HCT116 (cell line): ENCODE measurements at regions not wholly inside any gene's neighbourhood (a gene's known extent, or its start where the extent isn't known, plus 50 kb on each side); places are given as distances from the start of the nearest gene placed in this dataset.

Experiments used
- ATAC-seq: fragments of 200-7000 bp; cut with Tn5 transposase; 2 replicates; pipeline ENCODE4 v1.9.1; 2020; ENCODE audit warnings: mild to moderate bottlenecking, moderate library complexity
- BruUV-seq: library from RNA; stranded (reverse); fragments of 400-500 nt; replicated peaks from 2 replicates; lab custom pipeline; 2021; lab: Mats Ljungman, UMichigan
- CTCF ChIA-PET: fragments of 300-600 bp; sonication (Branson Sonifier 250); formaldehyde crosslinking; loops from one replicate; lab custom pipeline; 2021; ENCODE audit warnings: antibody characterized with exemption; lab: Charles Lee
- POLR2A ChIA-PET: fragments of 300-600, 350-600 bp; sonication (Branson Sonifier 250); formaldehyde crosslinking; loops from one replicate; lab custom pipeline; 2021; ENCODE audit warnings: antibody characterized with exemption; lab: Charles Lee
- RAD21 ChIA-PET, 2 experiments: fragments of 300-600 bp; sonication (Branson Sonifier 250); formaldehyde crosslinking; loops; one replicate each; lab custom pipeline; 2023; ENCODE audit warnings: low total read pairs in 2 of 2; ENCODE audit not compliant: uncharacterized antibody in 2 of 2, unreplicated experiment in 2 of 2, low non-redundant PET in 1 of 2; lab: Charles Lee
- DNase-seq: peaks from one replicate; pipeline ENCODE4 v3.0.0-alpha.2; 2010; ENCODE audit warnings: low read depth, low spot score
- H2AFZ ChIP-seq: fragments of 200-600 bp; shearing (Covaris generic), sonication (generic); 2 replicates; pipeline ENCODE4 v1.6.1; 2017; ENCODE audit warnings: low read depth, mixed run types, mixed read lengths, antibody characterized with exemption, low read length; ENCODE audit not compliant: poor library complexity, severe bottlenecking
- H3K27ac ChIP-seq: 2 replicates; pipeline ENCODE4 v1.5.1; 2012; ENCODE audit warnings: low read depth, low read length
- H3K27me3 ChIP-seq: fragments of 200-600 bp; sonication (generic); 2 replicates; pipeline ENCODE4 v1.6.1; 2016; ENCODE audit warnings: mixed run types, low read length, mixed read lengths; ENCODE audit not compliant: insufficient read depth
- H3K36me3 ChIP-seq, 2 experiments: fragments of 200-500 bp in 1 of 2; fragments of 200-600 bp in 1 of 2; sonication (Bioruptor generic) in 1 of 2; sonication (generic) in 1 of 2; 2 replicates each; pipeline versions ENCODE4 v1.5.1 to v1.6.1; 2014 to 2016; ENCODE audit warnings: low read length in 2 of 2, inconsistent platforms in 1 of 2, mixed read lengths in 1 of 2, mixed run types in 1 of 2; ENCODE audit not compliant: insufficient read depth in 2 of 2, control insufficient read depth in 1 of 2
- H3K4me1 ChIP-seq, 2 experiments: fragments of 200-600 bp in 1 of 2; sonication (generic) in 1 of 2; 2 replicates each; pipeline versions ENCODE4 v1.5.1 to v1.6.1; 2012 to 2017; ENCODE audit warnings: low read length in 2 of 2, inconsistent platforms in 1 of 2, mild to moderate bottlenecking in 1 of 2, mixed read lengths in 1 of 2, mixed run types in 1 of 2, moderate library complexity in 1 of 2; ENCODE audit not compliant: insufficient read depth in 2 of 2, control insufficient read depth in 1 of 2
- H3K4me2 ChIP-seq: fragments of 200-600 bp; sonication (generic); 2 replicates; pipeline ENCODE4 v1.6.1; 2017; ENCODE audit warnings: mixed run types, low read length, mixed read lengths
- H3K4me3 ChIP-seq, 2 experiments: fragments of 200-600 bp in 1 of 2; sonication (generic) in 1 of 2; replicated peaks in 1 of 2; 2 replicates each; pipeline ENCODE4 v1.5.1; 2011 to 2016; ENCODE audit warnings: low read length in 2 of 2, control low read depth in 1 of 2, low read depth in 1 of 2, mild to moderate bottlenecking in 1 of 2, mixed read lengths in 1 of 2, mixed run types in 1 of 2
- H3K79me2 ChIP-seq: fragments of 200-600 bp; sonication (generic); 2 replicates; pipeline ENCODE4 v1.6.1; 2017; ENCODE audit warnings: mild to moderate bottlenecking, mixed run types, low read length, moderate library complexity, mixed read lengths; ENCODE audit not compliant: insufficient read depth
- H3K9ac ChIP-seq: fragments of 200-600 bp; sonication (generic); 2 replicates; pipeline ENCODE4 v1.6.1; 2016; ENCODE audit warnings: low read length, mixed read lengths
- H3K9me2 ChIP-seq: fragments of 200-600 bp; sonication (generic), shearing (Covaris generic); 2 replicates; pipeline ENCODE4 v1.6.1; 2017; ENCODE audit warnings: mixed run types, mild to moderate bottlenecking, moderate library complexity; ENCODE audit not compliant: insufficient read depth
- H3K9me3 ChIP-seq, 2 experiments: fragments of 200-500 bp in 1 of 2; fragments of 200-600 bp in 1 of 2; sonication (Bioruptor generic) in 1 of 2; sonication (generic) in 1 of 2; 2 replicates each; pipeline ENCODE4 v1.6.1; 2014 to 2017; ENCODE audit warnings: low read length in 2 of 2, mixed read lengths in 2 of 2, inconsistent platforms in 1 of 2, low read depth in 1 of 2, mild to moderate bottlenecking in 1 of 2, mixed run types in 1 of 2, moderate library complexity in 1 of 2; ENCODE audit not compliant: control insufficient read depth in 1 of 2, insufficient read depth in 1 of 2
- H4K20me1 ChIP-seq: fragments of 200-600 bp; sonication (generic), shearing (Covaris generic); 2 replicates; pipeline ENCODE4 v1.6.1; 2017; ENCODE audit warnings: mixed run types, mild to moderate bottlenecking, moderate library complexity; ENCODE audit not compliant: insufficient read depth
- ATF3 ChIP-seq: IDR thresholded peaks from 2 replicates; pipeline ENCODE4 v1.6.1; 2012
- CBX3 ChIP-seq: IDR thresholded peaks from 2 replicates; pipeline ENCODE4 v1.6.1; 2012; ENCODE audit warnings: low read depth
- CEBPB ChIP-seq: IDR thresholded peaks from 2 replicates; pipeline ENCODE4 v1.6.1; 2012; ENCODE audit warnings: low read depth
- CTCF ChIP-seq, 3 experiments: fragments of 200-600 bp in 1 of 3; sonication (generic) in 1 of 3; IDR thresholded peaks in 2 of 3; conservative IDR thresholded peaks in 1 of 3; 2 replicates each; pipeline ENCODE4 v1.5.1; 2012 to 2017; ENCODE audit warnings: low read depth in 2 of 3, low read length in 2 of 3, antibody characterized with exemption in 1 of 3, borderline replicate concordance in 1 of 3, control low read depth in 1 of 3, mild to moderate bottlenecking in 1 of 3, mixed read lengths in 1 of 3, mixed run types in 1 of 3, moderate library complexity in 1 of 3; ENCODE audit not compliant: insufficient read depth in 1 of 3
- EGR1 ChIP-seq: IDR thresholded peaks from 2 replicates; pipeline ENCODE4 v1.6.1; 2012; ENCODE audit warnings: low read depth
- EZH2 ChIP-seq: fragments of 200-600 bp; sonication (generic); IDR thresholded peaks from 2 replicates; pipeline ENCODE4 v1.6.1; 2017; ENCODE audit warnings: antibody characterized with exemption, mixed run types
- EZH2phosphoT487 ChIP-seq: fragments of 200-600 bp; IDR thresholded peaks from 2 replicates; pipeline ENCODE4 v1.6.1; 2018; ENCODE audit warnings: antibody characterized with exemption, borderline replicate concordance
- FOSL1 ChIP-seq: IDR thresholded peaks from 2 replicates; pipeline ENCODE4 v1.6.1; 2012; ENCODE audit warnings: low read depth
- JUND ChIP-seq: IDR thresholded peaks from 2 replicates; pipeline ENCODE4 v1.6.1; 2012
- MAX ChIP-seq: IDR thresholded peaks from 2 replicates; pipeline ENCODE4 v1.6.1; 2012
- POLR2A ChIP-seq: IDR thresholded peaks from 2 replicates; pipeline ENCODE4 v1.7.0; 2011; ENCODE audit warnings: borderline replicate concordance; ENCODE audit not compliant: insufficient read depth, insufficient read length; ENCODE audit errors: extremely low read depth
- POLR2AphosphoS5 ChIP-seq: IDR thresholded peaks from 2 replicates; pipeline ENCODE4 v1.6.1; 2011; ENCODE audit warnings: mild to moderate bottlenecking, low read depth, low read length, moderate library complexity
- REST ChIP-seq: IDR thresholded peaks from 2 replicates; pipeline ENCODE4 v1.6.1; 2012; ENCODE audit warnings: low read depth
- SIN3A ChIP-seq: IDR thresholded peaks from 2 replicates; pipeline ENCODE4 v1.6.1; 2012; ENCODE audit warnings: low read depth
- SP1 ChIP-seq: IDR thresholded peaks from 2 replicates; pipeline ENCODE4 v1.6.1; 2012; ENCODE audit warnings: low read depth
- SRF ChIP-seq: IDR thresholded peaks from 2 replicates; pipeline ENCODE4 v1.6.1; 2012; ENCODE audit warnings: low read depth
- TCF7L2 ChIP-seq: IDR thresholded peaks from 2 replicates; pipeline ENCODE4 v1.7.0; 2011; ENCODE audit warnings: borderline replicate concordance, inconsistent platforms; ENCODE audit not compliant: insufficient read depth, insufficient read length; ENCODE audit errors: extremely low read depth
- YY1 ChIP-seq: IDR thresholded peaks from 2 replicates; pipeline ENCODE4 v1.6.1; 2011; ENCODE audit warnings: low read length, low read depth, moderate library complexity, mild to moderate bottlenecking; ENCODE audit not compliant: insufficient replicate concordance; ENCODE audit errors: extremely low read depth
- ZBTB33 ChIP-seq: IDR thresholded peaks from 2 replicates; pipeline ENCODE4 v1.6.1; 2011; ENCODE audit warnings: mild to moderate bottlenecking, low read length, moderate library complexity; ENCODE audit not compliant: insufficient replicate concordance; ENCODE audit errors: extremely low read depth
- ZFX ChIP-seq: fragments of 450-650 bp; IDR thresholded peaks from 2 replicates; pipeline ENCODE4 v1.6.1; 2017
- intact Hi-C: fragments of 100-400 bp; cut with micrococcal nuclease; formaldehyde crosslinking; loops from 2 replicates; pipeline ENCODE4 v1.10.0; 2022

- intact Hi-C loops, result no loop called here
- no peaks in the 10 kb centered on the region for H3K79me2 ChIP-seq
- H3K4me1 ChIP-seq, result no peaks in the 10 kb centered on the region
- ATAC-seq (no peak), DNase-seq (no peak)
- H3K9ac ChIP-seq, result no peak overlapping the region
- no peak overlapping the region for H3K27ac ChIP-seq
- no peaks in the 10 kb centered on the region; a peak in 1 of 4 replicates for H3K36me3 ChIP-seq
- H3K4me3 ChIP-seq, result no peak overlapping the region
- RAD21 ChIA-PET, result no interaction called here
- no peaks in the 10 kb centered on the region for H3K27me3 ChIP-seq
- CTCF ChIA-PET, result no interaction called here
- H4K20me1 ChIP-seq, result no peaks in the 10 kb centered on the region
- no peak overlapping the region for H2AFZ ChIP-seq
- no peaks in the 10 kb centered on the region for H3K9me2 ChIP-seq
- POLR2A ChIA-PET, result no interaction called here
- BruUV-seq, result no TSS peak
- no peak for TF ChIP-seq EGR1
- TF ChIP-seq CBX3, result no peak
- no peak for TF ChIP-seq ZFX
- TF ChIP-seq YY1, result no peak
- no peak for TF ChIP-seq REST
- TF ChIP-seq SIN3A, result no peak
- no peak for TF ChIP-seq SRF
- TF ChIP-seq EZH2phosphoT487, result no peak
- no peak for TF ChIP-seq CEBPB
- no peak for TF ChIP-seq EZH2
- TF ChIP-seq MAX, result no peak
- TF ChIP-seq CTCF (IDR thresholded peaks at IDR 0.05 in 2 of 3, conservative IDR thresholded peaks at IDR 0.05 in 1 of 3; ENCODE audit: borderline replicate concordance in 1 of 3, insufficient read depth in 1 of 3, low read depth in 2 of 3, low read length in 2 of 3), result no peak
- TF ChIP-seq TCF7L2, result no peak
- no peak for TF ChIP-seq FOSL1
- no peak for TF ChIP-seq ZBTB33
- TF ChIP-seq JUND, result no peak
- no peak for TF ChIP-seq POLR2A
- no peak for TF ChIP-seq POLR2AphosphoS5
- no peak for TF ChIP-seq ATF3
- no peak for TF ChIP-seq SP1
- no peaks in the 10 kb centered on the region for H3K9me3 ChIP-seq
- H3K4me2 ChIP-seq, result no peak overlapping the region
Observed at GRCh38 chr4:3372264-3372932, 69.4 kb upstream of the HGFAC start.
